Islet of Langerhans (tissue), 1 donor: ENCODE measurements at regions not wholly inside any gene's neighbourhood (a gene's known extent, or its start where the extent isn't known, plus 50 kb on each side); places are given as distances from the start of the nearest gene placed in this dataset.

Experiments
- FAIRE-seq: peaks from one replicate; lab custom pipeline; 2011; peaks lifted over from hg19 to GRCh38; lab: Jason Lieb, UNC

DNA sequence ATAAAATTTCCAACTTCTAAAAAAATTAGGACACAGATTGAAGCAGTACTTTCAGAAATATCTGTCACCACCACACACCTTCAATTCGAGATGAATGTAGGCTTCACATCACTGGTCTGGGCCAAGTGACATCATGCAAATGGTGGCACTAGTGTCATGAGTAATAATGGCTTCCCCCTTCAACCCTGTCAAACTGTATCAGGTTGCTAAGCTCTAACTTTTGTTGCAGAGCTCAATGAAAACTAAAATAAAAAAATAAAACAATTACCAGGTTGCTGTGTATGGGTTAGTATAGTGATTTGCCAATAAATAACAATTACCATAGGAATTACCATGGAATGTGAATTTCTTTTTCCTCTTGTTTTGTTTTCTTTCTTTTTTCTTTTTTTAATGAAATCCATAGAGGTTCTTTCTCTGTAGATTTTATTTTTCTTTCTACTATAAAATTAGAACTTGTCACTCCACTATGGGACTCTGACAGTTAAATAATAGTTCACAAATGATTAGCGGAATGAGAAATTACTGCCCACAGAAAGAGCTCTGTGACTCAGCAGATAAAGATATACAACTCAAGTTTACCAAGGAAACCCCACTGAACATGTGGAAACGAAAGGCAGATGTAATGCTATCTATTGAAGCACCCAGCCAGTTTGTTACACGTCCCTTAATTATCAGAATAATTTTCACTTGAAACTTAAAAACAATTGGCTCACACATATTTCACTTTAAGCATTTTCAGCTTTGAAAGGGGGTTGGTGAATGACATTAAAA is 783.8 kb upstream of the WWC1 start:
- FAIRE-seq = no peak

DNA sequence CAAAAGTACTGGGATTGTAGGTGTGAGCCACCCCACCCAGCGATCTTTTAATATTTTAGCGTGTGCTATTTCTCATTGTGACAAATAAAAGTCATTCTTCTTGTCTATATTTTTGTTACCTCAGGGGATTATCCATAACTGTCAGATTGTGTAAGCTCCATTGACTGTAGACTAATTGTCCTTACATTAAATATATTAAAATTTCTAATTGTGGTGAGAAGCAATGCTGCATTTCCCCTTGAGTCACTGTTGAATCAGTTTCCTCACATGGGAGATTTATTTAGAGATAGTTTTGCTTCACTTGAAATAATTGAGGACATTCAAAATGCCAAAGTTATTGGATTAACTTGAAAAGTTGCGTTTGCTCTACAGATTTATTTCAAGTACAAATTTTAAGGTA is 782.4 kb upstream of the WWC1 start:
- no peak for FAIRE-seq

DNA sequence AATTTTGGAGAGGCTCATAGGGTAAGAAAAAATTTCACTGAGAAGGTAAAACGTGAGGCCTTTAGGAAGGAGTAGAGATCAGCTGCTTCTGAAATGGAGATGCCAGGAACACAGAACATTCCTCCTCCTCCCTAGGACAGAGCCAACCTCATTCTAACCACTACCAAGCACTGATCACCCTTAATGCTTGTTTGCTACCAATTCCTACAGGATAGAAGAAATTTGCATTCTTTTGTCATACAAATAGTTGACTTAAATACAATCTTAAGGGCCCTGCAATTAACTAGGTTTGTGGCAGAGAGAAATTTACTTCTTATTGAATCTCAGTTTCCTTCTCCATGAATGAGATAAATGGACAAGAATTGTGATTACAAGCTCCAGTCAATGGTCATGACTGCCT is 780.2 kb upstream of the WWC1 start:
- no peak for FAIRE-seq

DNA sequence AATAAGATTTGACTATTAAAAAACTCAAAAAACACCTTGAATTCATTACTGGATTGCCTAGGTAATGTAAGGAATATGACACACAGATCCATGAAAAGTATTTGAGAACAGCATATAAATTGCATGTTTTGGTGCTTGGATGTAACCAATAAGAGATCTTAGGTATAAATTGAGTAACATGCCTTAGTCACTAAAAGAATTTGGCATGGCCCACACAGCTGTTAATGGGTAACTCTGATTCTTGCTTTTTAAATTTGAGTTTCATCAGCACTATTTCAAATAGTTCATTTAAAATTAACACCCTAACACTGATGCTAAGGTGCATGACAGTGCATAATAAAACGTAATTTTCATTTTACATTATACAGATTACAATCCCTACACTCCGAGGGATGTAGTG is 779.3 kb upstream of the WWC1 start:
- no peak for FAIRE-seq

DNA sequence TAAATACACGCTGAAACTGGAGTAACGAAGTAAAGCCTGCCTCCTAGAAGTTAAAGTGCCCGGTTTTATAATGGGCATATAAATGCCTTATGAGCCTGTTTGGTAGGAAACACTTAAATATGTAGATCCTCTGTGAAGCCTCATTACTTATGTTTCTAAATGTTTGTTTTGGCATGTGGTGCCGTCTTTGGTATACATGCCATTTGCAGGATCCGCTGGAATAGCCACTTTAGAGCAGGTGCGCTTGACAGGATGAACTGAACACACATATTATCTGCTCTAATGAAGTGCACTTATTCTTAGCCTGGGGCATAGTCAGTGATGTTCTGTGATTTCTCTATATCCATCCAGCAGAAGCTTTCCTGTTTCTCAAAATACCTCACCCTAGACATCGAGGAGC is 778.1 kb upstream of the WWC1 start:
- no peak for FAIRE-seq

DNA sequence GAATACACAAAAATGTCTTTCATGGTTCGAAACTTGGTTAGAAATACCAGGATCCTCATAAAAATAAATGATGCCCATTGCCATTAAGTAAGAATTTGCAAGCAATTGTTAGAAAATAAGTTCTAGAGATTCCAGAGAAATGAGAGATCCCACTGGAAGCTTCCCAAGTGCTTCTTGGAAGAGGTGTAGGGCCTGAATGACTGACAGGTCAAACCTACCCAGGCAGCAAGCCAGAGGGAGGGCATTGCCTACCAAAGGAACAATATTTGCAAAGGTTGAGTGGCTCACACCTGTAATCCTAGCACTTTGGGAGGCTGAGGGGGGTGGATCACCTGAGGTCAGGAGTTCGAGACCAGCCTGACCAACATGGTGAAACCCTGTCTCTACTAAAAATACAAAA is 777.0 kb upstream of the WWC1 start:
- no peak for FAIRE-seq

DNA sequence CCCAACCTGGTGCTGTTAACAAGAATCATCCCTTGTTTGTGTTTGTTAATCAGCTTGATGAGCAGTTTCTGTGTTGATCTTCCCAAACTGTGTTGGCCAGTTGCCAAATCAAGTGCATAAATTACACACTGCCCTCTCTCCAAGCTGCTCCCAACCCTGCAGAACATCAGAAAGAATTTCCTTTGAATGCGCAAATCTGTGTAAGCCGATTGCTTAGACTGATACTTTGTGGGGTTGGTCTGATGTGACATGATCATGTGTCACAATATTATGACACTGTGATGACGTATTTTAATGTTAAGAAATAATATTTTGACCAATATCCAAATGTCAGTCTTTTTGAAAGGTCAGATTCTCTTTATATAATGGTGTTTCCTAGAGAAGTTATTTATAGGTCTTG is 766.4 kb upstream of the WWC1 start:
- no peak for FAIRE-seq

DNA sequence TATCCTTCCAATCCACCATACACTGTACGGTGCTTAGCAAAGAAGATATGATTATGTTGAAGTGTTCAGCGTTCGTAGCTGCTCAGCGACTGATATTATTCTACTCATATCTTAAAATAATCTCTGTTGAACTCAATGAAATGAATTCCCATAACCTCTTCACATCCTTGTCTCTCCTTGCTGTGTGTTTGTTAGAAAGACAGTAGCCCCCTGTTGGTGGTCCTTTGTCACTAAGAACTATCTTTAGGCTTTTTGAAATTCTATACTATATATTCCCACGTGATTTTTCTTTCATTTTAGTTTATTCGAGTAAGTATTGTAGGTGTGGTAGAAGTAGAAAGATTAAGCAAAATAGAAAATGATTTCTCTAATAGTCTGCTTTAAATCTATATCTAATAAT is 762.8 kb upstream of the WWC1 start:
- no peak for FAIRE-seq

DNA sequence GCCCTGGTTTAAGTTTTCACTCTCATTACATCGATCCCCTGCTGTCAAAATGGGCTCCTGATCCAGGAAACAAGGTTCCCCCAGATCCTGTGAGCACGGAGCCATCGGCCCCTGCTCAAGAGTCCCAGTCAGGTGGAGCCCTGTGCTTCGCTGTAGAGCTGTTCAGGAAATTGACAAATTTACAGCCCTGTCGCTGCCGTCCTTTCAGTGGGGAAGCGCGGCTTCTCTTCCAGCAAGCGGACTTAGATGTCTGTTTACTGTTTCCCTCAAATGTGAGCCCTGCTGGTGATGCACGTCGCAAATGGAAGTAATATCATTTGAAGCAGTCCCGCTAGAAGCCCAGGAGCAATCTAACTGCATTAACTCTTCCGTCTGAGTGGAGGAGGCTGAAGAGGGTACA is 760.9 kb upstream of the WWC1 start:
- FAIRE-seq = no peak

DNA sequence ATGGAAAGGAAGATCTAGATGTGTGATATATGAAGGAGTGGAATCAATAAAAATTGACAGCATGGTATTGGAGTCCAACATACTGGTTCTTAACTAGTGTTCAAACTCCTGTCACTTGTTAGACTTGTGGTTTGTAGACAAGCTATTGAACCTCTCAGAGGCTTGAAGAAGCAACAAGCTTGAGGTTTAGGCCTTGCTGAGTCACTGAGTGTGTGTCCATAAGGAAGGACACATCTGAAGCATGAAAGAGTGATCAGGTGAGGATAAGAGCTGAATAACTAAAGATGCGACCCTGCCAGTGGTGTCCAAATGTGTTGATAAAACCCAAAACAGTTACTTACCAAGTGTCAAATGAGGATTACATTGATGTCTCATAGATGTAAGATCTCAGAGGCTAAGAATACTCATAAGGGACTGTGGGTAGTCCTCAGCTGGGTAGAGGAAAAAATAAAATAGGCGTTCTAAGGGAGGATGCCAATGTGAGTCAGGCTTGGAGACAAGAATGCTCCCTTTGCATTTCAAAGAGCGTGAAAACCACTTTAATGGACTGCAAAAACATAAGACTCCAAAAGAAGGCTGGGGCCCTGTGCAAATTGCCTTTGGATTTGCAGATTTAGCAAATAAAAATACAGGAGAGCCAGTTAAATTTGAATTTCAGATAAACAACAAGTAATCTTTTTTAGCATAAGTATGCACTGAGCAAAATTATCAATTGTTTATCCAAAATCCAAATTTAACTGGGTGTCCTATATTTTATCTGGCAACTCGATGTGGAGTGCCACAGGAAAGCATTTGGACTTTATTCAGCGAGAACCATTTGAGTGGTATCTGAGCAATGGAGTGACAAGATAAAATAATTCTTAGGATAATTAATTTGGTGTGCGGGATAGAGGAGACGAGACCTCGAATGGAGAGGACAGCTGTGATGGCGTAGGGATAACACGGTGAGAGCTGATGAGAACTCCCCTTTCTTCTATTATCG is 757.3 kb upstream of the WWC1 start:
- FAIRE-seq = no peak

DNA sequence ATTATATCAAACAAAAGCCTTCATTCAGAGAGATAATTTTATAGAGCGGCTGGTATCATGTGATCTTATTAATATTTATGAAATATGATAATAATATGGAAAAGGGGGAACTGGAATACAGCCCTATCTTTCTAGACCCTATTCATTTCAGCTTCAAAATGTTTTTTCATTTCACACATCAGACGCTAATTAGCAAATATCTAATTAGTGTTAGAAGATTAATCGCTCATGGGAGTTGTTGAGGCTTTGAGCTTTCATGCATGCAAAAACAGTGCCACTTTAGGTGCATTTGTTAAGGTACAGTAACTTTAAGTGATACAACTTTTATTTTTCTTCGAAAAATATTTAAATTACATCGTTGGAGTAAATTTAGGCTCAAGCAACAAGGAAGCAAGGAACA is 751.7 kb upstream of the WWC1 start:
- FAIRE-seq = no peak

DNA sequence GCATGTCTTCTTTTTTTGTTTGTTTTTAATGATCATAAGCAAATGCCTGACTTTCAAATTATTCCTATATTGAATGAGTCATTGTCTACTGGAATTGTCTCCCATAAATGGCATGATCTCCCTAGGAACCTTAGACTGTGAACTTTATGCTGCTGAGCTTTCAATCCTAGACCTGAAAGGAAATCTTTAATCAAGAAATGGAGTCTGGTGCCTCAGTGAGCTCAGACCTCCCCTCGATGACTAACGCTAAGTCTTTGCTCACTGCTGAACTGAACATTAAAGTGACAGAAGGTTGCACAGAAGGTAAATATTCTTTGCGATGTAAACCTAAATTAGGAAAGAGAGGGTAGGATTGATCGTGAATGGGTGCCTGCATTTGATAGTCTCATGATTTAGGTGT is 745.2 kb upstream of the WWC1 start:
- no peak for FAIRE-seq

DNA sequence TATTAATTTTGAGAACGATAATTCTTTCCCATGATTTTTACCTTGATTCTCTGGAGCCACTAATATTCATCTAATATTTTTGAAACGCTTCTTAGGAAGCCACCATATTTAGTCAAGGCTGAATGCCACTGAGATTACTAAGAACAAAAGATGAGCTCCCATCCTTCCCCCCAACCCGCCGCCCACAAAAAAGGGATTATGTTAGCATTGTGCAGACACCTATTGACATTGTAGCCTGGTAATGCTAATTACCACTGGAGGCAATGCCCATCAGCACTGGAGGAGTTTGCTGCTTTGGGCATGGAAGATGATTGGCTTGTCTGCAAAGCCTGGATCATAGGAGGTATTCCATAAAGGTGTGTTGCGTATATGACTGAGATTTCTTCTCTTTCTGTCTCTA is 739.1 kb upstream of the WWC1 start:
- no peak for FAIRE-seq

DNA sequence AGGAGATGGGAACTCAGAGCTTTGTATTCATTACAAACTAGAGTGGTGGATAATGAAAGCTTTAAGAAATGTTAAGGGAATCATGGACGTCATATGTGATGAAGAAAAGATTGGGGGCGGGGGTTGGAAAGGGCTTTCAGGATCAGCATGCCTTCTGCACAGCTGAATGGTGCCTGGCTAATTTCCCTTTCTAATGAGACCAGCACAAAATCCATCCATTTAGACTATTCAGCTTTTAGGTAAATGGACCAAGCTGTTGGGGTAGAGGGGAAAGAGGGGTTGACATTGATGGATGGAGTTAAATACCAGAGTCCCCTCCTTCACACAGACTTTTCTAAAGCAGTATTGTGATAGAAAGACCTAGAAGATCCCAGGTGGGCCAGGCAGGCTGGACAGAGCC is 737.9 kb upstream of the WWC1 start:
- no peak for FAIRE-seq

DNA sequence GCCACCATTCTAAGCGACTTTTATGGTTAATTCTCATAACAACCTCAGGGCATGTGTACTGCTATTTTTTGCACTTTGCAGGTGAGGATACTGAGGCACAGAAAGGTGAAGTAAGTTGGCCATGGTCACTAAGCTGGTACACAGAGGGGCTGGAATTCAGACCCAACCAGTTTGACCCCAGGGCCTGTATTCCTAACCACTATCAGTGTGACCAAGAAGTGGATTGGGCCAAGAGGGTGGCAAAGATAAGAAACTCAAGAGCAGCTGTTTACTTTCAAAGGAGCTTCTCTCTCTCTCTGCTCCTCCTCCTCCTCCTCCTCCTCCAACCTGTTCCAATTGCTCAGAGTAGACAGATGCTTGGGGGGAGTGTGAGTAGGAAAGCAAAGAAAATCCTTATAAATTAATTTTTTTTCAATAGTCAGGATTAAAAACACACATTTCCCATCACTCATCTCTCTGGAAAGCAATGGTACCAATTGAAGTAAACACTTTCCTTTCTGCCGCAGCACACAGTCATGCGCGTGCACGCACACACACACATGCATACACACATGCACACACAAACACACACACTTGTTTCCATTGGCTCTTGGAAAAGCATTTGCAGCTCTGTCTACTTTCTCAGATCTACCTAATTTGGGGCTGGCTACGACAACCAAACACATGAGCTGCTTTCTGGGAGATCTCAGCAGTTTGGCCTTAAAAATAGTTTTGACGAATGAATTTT is 736.7 kb upstream of the WWC1 start:
- no peak for FAIRE-seq

DNA sequence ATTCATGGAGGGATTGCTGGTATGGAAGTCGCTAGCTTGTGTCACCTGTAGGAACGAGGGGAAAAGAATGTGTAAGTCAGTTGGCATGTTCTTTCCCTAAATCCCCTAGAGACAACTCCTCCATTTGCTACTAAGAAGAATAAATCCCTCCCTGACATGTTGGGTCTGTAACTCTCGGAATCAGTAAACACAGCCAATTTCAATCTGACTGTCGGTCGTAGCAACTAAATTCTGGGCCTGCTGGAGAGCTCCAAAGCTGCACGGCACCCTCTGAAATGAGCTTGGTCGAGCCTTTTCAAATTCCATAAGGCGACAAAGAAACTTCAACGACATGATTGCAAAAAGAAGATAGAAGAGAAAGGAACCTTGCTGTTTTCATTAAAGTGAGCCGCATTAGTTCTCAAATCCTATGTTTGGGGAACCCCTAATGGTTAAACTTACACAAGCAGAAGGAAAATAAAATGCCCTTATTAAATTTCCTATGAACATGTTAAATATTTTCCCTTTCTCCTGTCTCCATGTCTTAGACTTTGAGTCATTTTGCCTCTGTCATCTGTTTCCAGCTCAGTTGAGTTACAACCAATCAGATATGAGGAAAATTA is 735.8 kb upstream of the WWC1 start:
- no peak for FAIRE-seq

DNA sequence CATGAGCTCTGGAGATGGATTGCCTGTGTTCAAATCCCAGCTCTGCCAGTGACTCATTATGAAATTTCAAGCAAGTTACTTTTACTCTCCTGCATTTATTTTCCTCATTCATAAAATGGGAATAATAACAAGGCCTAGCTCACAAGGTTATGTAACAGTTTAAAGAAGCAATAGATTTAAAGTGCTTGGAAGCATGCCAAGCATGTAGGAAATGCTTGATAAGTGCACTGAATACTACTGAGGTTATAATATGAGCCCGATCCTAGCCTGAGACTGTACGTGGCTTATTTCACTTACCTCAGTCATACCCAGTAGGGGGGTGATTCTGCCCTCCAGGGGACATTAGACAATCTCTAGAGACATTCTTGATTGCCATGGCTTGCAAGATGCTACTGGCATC is 734.1 kb upstream of the WWC1 start:
- FAIRE-seq = no peak

DNA sequence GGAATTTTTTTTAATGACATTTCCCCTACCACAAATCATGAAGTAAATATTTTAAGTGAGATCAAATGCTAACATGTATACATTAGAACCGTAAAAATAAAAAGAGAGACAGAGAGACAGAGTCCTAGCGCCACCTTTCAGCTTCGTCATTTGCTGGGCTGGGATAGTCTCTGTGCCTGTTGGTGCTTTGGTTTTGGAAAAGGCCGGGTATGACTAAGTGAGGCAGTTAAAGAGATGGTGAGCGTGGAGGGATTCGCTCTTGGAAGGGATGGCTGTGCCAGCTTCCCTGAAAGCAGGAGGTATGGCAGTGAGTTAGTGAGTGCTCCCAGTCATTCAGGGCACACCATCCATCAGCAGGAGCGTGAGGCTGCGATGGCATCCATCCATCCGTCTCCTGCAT is 729.6 kb upstream of the WWC1 start:
- FAIRE-seq = no peak

DNA sequence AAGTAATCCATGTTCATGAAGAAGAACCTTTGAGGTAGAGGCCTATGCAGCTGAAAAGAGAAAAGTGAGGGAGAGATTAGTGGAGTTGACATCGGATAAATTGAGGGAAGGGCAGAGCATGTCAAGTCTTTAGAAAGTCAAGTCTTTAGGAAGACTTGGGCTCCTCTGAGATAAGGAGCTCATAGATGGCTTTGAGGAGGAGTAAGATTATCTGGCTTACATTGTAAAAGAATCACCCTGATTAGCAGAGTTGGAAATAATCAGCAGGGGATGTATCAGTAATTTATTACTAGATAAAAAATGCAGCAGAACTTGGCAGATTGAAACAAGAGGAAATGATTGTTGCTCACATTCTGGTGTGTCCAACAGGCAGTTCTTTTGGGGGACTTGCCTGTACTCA is 727.2 kb upstream of the WWC1 start:
- no peak for FAIRE-seq

DNA sequence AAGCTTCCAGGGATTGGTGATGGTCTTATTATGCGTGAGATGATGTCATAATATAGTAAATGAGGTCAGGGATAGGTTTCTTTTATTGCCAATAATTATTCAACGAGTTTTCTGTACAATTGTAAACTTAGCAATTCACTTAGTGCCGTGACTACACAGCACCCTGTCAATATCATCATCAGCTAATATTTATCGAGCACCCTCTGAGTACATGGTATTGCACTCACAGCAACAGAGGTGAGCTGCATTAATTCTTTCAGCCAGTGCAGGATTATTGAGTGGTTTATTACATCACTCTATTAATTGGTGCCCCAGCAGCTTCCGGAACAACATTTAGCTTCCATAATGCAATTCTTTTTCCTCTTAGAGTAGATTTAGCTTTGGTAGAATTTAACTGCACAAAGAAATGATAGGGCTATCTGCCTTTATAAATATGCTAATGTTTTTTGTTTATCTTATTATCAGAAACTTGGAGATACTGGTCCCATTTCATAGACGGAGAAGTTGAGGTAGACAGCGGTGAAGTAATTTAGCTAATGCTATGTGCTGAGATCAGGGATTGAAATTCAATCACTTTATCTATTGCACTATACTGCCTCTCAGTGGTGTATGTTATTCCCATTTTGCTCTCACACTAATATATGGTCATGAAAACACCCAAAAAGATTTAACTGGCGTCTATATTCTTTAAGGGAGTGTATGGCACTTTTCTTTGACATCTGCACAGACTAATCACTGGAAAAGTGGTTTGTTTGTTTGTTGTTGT is 726.1 kb upstream of the WWC1 start:
- FAIRE-seq = peak; percentile 82

DNA sequence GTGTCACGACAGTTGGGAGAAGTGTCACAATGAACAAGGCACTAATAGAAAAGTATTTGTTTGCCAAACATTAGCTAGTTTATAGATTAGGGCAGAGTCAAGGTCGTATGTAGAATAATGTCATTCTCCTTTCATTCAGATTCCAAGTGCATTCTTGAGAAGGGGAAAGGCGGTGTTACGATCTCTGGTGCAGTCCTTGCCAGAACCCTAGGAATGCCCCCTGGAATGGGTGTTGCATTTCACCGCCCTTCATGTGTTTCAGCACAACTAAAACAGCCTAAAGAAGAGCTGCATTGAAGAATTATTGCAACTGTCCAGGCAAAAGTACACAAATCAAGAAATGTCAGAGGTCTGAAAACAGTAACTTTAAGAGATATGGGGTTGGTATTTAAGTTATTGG is 721.0 kb upstream of the WWC1 start:
- no peak for FAIRE-seq

DNA sequence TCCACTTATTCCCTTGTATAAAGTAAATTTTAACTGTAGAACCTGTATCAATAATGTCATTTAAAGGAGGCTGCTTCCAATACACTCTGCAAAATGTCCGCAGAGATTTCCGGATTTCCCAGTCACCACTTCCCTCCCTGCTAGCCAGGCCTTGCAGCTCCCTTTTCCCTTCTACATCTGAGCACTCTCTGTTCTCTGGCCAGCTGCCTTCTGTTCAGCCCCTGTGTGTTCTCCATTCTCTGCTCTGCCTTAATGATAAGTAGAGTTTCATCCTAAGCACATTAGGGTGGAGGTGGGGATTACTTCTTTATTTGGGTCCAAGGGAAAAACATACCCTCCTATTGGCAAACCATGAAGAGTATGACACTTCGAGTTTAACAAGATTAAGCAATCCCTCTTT is 719.6 kb upstream of the WWC1 start:
- no peak for FAIRE-seq
